Transverse colon (tissue), 4 donors: ENCODE measurements at regions not wholly inside any gene's neighbourhood (a gene's known extent, or its start where the extent isn't known, plus 50 kb on each side); places are given as distances from the start of the nearest gene placed in this dataset.
"Not testable (repeated sequence)": the region's sequence is repeated elsewhere in the genome, so short reads cannot be mapped to it uniquely, and the experiment has no call there.

Source experiments
- DNase-seq: peaks from one replicate; pipeline ENCODE4 v3.0.0-alpha.2; 2019
- H3K27ac ChIP-seq, 4 donors: fragments of 200-600 bp; sonication (generic); 2 replicates each; pipeline ENCODE4 v1.5.1; 2016 to 2018; ENCODE audit warnings: inconsistent platforms in 4 of 4
- H3K27me3 ChIP-seq: fragments of 200-600 bp; sonication (generic); 2 replicates; pipeline ENCODE4 v1.5.1; 2017; ENCODE audit warnings: inconsistent platforms
- H3K36me3 ChIP-seq, 4 donors: fragments of 200-600 bp; sonication (generic); 2 replicates each; pipeline ENCODE4 v1.5.1; 2017 to 2019; ENCODE audit warnings: inconsistent platforms in 4 of 4
- H3K4me1 ChIP-seq, 4 donors: fragments of 200-600 bp; sonication (generic); 2 replicates each; pipeline ENCODE4 v1.5.1; 2017 to 2020; ENCODE audit warnings: inconsistent platforms in 4 of 4
- H3K4me3 ChIP-seq, 4 donors: fragments of 200-600 bp; sonication (generic); 1 replicate in 1 of 4; 2 replicates in 3 of 4; pipeline versions ENCODE4 v1.5.1 to v1.6.1; 2017 to 2019; ENCODE audit warnings: inconsistent platforms in 4 of 4
- H3K9me3 ChIP-seq, 2 donors: fragments of 200-600 bp; sonication (generic); 2 replicates each; pipeline ENCODE4 v1.5.1; 2017 to 2019; ENCODE audit warnings: inconsistent platforms in 2 of 2
- EP300 ChIP-seq: sonication (generic); formaldehyde crosslinking; IDR thresholded peaks from one replicate; pipeline ENCODE4 v1.6.1; 2017; ENCODE audit warnings: antibody characterized with exemption, low read depth
- POLR2A ChIP-seq: fragments of 450-650 bp; IDR thresholded peaks from one replicate; pipeline ENCODE4 v1.6.1; 2016; ENCODE audit warnings: antibody characterized with exemption, mild to moderate bottlenecking, moderate library complexity
- POLR2AphosphoS5 ChIP-seq, 3 donors: sonication (generic); formaldehyde crosslinking; IDR thresholded peaks; one replicate each; pipeline ENCODE4 v1.6.1; 2016; ENCODE audit warnings: antibody characterized with exemption in 3 of 3
- WGBS, 2 donors: methylation state at CpG; one replicate each; pipeline ENCODE4 v1.1.5; 2018; ENCODE audit warnings: low coverage in 1 of 2; 5-methylcytosine and 5-hydroxymethylcytosine counted together
- in situ Hi-C, 4 donors: fragments of 200-750 bp; cut with MboI; loops; one replicate each; pipeline versions ENCODE4 v1.15.0 to v1.15.1; 2017; ENCODE audit warnings: low sequenced_read_pairs in 3 of 4, low pct_ligation_motif_present in 1 of 4, low pct_unique_long_range_greater_than_20kb in 1 of 4
- intact Hi-C: fragments of 100-400 bp; cut with DNase I; formaldehyde crosslinking; loops from one replicate; pipeline ENCODE4 v1.15.1; 2023; ENCODE audit warnings: low total_unique reads
- TF ChIP-seq, protein P1 (sequence below), 5 experiments: fragments of 200-600 bp in 3 of 5; fragments of 450-650 bp in 2 of 5; sonication (generic) in 3 of 5; IDR thresholded peaks; 1 replicate in 2 of 5; 2 replicates in 3 of 5; pipeline ENCODE4 v1.5.1; 2016 to 2017; ENCODE audit warnings: antibody characterized with exemption in 5 of 5, inconsistent platforms in 3 of 5, mild to moderate bottlenecking in 2 of 5, moderate library complexity in 1 of 5

GRCh38 chrX:93868289-93868965 is 194.4 kb downstream of the FAM133A start:
- Histone ChIP-seq H3K4me1 (no peaks in the 10 kb centered on the region), H3K27ac (no peak overlapping the region), H3K4me3 (no peak overlapping the region), H3K9me3 (no peaks in the 10 kb centered on the region), H3K27me3 (no peaks in the 10 kb centered on the region), H3K36me3 (no peaks in the 10 kb centered on the region)
- in situ Hi-C loops (no loop called here), intact Hi-C loops (no loop called here)
- TF ChIP-seq POLR2AphosphoS5 (IDR thresholded peaks at IDR 0.05) (no peak), POLR2A (no peak), EP300 (no peak)
- TF ChIP-seq, protein P1, sequence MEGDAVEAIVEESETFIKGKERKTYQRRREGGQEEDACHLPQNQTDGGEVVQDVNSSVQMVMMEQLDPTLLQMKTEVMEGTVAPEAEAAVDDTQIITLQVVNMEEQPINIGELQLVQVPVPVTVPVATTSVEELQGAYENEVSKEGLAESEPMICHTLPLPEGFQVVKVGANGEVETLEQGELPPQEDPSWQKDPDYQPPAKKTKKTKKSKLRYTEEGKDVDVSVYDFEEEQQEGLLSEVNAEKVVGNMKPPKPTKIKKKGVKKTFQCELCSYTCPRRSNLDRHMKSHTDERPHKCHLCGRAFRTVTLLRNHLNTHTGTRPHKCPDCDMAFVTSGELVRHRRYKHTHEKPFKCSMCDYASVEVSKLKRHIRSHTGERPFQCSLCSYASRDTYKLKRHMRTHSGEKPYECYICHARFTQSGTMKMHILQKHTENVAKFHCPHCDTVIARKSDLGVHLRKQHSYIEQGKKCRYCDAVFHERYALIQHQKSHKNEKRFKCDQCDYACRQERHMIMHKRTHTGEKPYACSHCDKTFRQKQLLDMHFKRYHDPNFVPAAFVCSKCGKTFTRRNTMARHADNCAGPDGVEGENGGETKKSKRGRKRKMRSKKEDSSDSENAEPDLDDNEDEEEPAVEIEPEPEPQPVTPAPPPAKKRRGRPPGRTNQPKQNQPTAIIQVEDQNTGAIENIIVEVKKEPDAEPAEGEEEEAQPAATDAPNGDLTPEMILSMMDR (IDR thresholded peaks at IDR 0.05), result no peak
- WGBS, 2 donors, result 33 to 72% methylated on average over 1 to 9 of the region's 9 CpGs
- DNase-seq, result no peak

- intact Hi-C loops (no loop called here), in situ Hi-C loops (no loop called here)
- no peaks in the 10 kb centered on the region for H3K27me3 ChIP-seq
- H3K36me3 ChIP-seq, result no peaks in the 10 kb centered on the region
- H3K27ac ChIP-seq, result no peak overlapping the region
- no peaks in the 10 kb centered on the region for H3K9me3 ChIP-seq
- WGBS, 2 donors, result 34 to 67% methylated on average over 1 to 4 of the region's 4 CpGs
- TF ChIP-seq, protein P1 (IDR thresholded peaks at IDR 0.05), result peak in 2 of 5 experiments; percentile 29 to 34
- no peak for TF ChIP-seq POLR2AphosphoS5 (IDR thresholded peaks at IDR 0.05)
- no peak for TF ChIP-seq EP300
- no peak overlapping the region for H3K4me3 ChIP-seq
- no peak for DNase-seq
- no peaks in the 10 kb centered on the region for H3K4me1 ChIP-seq
Measured at GRCh38 chrX:93874554-93874953, 200.5 kb downstream of the FAM133A start.

DNA sequence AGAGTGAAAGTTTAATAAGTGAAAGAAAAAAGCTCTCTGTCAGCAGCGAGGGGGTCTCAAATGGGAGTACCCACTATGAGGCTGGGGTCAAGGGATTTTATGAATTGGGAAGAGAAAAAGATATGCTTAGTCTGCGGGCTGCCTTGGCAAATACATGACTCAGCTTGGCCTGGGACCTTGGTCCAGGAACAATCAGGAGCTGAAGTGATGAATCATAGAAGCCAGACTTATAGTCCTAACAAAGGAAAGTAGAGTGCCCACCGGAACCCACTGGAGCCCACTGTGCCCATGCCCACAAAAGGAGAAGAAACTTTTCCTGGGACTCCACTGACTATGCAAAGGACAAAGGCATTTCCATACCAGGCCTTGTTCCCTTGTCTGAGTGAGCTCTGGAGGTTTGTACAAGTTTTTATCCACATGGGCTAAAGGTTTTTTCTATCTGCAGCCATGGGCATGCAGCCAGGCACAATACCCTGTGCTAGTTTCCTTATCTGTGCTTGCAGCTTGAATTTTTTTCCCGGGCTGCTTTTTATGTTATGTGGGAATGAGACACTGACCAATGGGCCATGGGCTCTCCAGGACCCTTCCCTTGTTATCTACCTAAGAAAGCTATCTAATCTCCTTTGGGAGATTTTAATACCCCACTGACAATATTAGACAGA is 201.7 kb downstream of the FAM133A start:
- whole genome bisulfite sequencing, 2 donors, result 55 to 75% methylated on average over 2 to 4 of the region's 4 CpGs
- in situ Hi-C loops, result no loop called here
- Histone ChIP-seq H3K9me3 (no peaks in the 10 kb centered on the region), H3K27ac (no peak overlapping the region), H3K4me1 (no peaks in the 10 kb centered on the region), H3K27me3 (no peaks in the 10 kb centered on the region), H3K36me3 (no peaks in the 10 kb centered on the region), H3K4me3 (no peak overlapping the region)
- intact Hi-C loops, result no loop called here
- DNase-seq, result no peak
- TF ChIP-seq, protein P1 (IDR thresholded peaks at IDR 0.05), result no peak
- no peak for TF ChIP-seq POLR2AphosphoS5 (IDR thresholded peaks at IDR 0.05)
- no peak for TF ChIP-seq EP300
- no peak for TF ChIP-seq POLR2A

DNA sequence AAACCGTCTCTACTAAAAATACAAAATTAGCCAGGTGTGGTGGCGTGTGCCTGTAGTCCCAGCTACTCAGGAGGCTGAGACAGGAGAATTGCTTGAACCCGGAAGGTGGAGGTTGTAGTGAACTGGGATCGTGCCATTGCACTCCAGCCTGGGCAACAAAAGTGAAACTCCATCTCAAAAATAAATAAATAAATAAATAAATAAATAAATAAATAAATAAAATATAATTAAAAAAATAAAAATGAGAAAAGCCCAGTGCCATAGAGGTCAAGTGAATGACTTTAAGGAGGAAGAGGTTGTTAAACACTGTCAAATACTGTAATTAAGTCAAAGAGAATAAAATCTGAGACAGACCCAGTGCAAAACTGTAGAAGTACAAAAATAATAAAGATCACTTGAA is 247.0 kb downstream of the FAM133A start:
- H3K4me1 ChIP-seq, H3K36me3 ChIP-seq, H3K27ac ChIP-seq, H3K27me3 ChIP-seq, intact Hi-C loops, H3K4me3 ChIP-seq, in situ Hi-C loops, DNase-seq, H3K9me3 ChIP-seq: not testable (repeated sequence)
- WGBS, 2 donors, result 79 to 86% methylated on average over 2 to 4 of the region's 4 CpGs
